GM18499 (cell line): ENCODE measurements at regions not wholly inside any gene's neighbourhood (a gene's known extent, or its start where the extent isn't known, plus 50 kb on each side); places are given as distances from the start of the nearest gene placed in this dataset.
A peak's percentile ranks its signal among the peaks of the same experiment; 100 is the strongest.

Source experiments
- ATAC-seq: cut with Tn5 transposase; IDR thresholded peaks from one replicate; pipeline ENCODE4 v1.9.1; 2021; ENCODE audit warnings: moderate number of reproducible peaks; ENCODE audit not compliant: insufficient read depth, unreplicated experiment

DNA sequence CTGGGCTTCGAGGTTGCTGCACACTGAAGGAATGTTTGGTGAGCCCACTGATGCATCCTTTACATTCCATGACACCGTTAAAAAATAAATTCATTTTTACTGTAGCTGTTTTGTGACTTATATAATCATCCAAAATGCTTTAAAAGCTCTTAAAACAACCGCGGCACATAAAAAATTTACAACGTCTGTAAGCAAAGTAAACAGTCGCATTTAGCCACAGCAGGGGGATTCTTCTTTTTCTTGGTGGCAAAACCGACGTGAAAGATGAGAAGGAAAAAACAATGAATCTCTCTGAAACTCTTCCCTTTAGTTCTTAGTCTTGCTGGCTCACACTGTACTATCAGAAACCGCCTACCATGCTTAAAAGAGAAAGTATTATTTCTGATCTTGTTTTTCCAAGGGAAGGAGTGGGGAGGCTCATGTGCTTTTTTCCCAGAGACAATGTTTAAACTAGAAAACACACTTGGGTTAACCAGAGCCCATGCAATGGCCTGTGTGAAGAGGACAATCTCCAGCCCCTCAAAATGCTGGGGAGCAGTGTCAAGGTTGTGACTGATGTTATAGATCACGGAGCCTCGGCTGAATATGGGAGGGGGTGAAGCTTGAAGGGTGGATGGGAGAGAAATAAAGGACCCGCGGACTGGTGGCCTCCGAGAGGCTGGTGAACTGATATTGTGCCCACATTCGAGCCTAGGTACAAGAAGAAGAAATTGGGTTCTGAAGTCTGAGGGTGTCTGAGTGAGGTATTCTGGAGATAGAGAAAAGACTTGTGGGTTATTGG lies 91.1 kb downstream of the IRF8 start:
- no peak for ATAC-seq

DNA sequence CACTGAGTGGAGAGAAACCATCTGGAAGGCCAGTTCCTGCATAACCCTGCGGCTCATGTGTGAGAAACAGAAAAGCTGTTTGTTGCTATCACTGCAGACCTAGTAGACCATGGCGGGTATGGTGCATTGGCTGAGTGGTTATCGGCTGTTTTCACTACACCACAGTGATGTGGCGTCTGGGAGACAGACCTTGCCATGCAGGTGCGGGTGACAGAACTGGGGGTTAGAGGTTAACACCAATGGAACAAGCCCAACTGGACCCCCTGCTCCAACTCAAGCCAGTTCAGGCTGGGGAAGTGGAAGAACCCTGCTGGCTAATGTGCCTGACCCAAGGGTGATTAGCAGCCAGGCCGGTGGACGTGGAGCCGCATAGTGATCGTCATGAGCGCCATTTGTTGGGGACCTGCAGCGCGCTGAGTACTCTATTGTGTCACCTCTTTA lies 91.9 kb downstream of the IRF8 start:
- no peak for ATAC-seq

GRCh38 chr16:85991425-85991824 lies 92.5 kb downstream of the IRF8 start:
- ATAC-seq, result no peak

DNA sequence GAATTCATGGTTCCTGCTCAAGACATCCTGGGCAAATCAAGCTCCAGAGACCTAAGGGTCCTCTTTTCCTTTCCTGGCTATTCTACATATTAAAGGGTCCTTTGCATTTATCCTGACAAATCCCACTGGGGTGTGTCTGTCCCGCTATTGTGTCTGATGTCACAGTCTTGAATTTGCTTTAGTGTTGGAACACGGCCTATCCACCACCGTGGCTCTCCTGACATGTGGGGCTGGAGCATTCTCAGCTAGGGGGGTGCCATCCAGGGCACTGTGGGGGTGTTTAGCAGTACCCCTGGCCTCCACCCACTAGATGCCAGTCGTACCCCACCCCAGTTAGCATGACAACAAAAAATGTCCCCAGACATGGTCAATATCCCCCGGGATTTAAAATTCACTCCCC lies 92.9 kb downstream of the IRF8 start:
- ATAC-seq, result no peak

DNA sequence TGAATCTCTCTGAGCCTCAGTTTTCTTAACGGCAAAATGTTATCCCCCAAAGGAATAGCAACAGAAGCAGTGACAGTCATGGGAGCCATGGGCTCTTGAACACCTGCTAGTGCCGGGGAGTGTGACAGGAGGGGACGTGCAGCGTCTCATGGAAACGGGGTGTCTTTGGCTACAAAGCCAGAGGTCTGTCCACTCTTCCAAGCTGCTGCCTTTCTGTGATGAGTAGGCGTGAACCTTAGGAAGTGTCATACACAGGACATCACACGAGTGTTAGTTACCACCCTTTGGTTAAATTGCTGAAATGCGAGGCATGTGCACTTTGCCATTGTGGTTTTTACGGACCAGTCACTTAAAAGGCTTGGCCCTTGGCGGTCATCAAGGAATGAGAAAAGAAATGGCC lies 93.4 kb downstream of the IRF8 start:
- no peak for ATAC-seq

DNA sequence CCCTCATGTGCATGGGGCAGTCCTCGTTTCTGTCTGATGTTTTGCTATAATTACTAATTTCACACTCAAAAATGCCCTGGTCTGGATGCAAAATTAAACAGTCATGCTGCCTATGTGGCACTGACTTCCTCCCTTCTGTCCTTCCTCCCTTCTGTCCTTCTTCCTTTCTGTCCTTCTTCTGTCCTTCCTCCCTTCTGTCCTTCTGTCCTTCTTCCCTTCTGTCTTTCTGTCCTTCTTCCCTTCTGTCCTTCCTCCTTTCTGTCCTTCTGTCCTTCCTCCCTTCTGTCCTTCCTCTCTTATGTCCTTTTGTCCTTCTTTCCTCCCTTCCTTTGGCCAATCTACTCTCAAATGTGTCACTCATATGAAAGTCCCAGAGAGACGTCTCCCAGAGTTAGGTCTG lies 93.8 kb downstream of the IRF8 start:
- no peak for ATAC-seq

GRCh38 chr16:85994492-85995490 lies 95.8 kb downstream of the IRF8 start:
- no peak for ATAC-seq

GRCh38 chr16:85995541-85996423 lies 96.8 kb downstream of the IRF8 start:
- ATAC-seq, result no peak

- no peak for ATAC-seq
Observed at GRCh38 chr16:85996843-85997242, 97.9 kb downstream of the IRF8 start.

GRCh38 chr16:85998171-85998867 lies 99.4 kb downstream of the IRF8 start:
- no peak for ATAC-seq

DNA sequence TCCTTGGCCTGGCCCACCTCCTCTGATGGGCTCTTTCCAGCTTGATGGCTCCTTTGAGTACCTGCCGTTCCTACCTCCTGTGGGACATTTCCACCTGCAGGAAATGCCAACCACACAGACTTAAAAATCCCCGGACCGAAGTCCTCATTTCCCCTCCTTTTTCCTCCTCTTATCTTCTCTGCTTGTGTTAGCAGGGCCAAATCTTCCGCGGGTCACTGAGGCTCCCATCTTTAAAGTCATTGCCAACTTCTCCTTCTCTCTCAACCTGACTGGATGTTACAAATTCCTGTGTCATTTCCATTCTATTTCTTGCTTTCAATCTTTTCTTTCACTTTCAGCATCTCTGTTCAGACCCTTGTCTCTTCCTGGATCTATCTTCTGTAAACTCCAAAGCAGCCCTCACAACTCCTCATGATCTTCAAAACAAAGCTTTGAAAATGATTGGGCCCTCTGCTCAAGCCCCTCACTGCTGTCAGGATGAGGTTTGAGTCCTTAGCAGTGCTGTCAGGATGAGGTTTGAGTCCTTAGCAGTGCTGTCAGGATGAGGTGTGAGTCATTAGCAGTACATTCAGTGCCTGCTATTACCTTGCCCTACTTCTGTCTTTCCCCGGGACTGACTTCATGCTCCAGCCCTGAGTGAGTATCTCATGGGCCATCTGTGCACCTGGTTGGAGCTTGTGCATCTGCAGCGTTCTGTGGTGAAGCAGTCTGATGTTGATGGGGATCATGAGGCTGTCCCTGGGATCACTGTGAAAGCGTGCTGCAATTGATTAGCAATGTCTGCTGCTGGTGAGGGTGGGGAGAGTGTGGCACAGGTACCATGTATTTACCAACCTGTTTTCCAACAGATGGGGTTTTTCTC lies 100.1 kb downstream of the IRF8 start:
- ATAC-seq, result no peak

- no peak for ATAC-seq
Observed at GRCh38 chr16:85999778-86000177, 100.8 kb downstream of the IRF8 start.

DNA sequence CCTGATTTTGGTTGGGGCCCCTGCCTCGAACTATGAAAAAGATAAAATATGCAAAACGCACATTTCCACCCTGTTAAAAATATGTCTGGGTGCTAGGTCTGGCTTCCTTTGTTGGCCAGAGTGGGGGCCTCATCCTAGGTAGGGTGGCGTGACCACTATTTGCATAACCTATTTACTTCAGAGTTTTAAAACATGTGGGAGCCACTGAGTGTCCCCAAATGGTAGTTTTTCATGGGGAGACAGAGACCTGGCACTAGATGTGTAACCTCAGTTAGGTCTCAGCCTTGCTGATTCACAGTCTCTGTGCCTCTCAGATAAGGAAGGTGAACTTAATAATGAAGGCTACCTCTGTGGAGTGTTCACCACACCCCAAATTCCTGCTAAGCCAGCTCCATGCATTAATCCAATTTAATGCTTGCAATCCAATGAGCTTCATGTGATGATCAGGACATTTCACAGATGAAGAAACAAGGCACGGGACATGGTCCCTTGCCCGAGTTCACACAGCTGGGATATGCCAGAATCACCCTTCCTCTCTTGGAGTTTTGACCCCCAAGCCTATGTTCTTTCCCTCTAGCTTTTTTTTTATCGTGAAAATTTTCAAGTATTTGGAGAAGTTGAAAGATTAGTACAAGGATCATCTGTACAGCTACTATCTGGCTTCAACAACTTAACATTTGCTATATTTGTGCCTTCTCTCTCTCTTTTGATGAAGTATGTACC lies 103.4 kb downstream of the IRF8 start:
- ATAC-seq, result peak; percentile 49

DNA sequence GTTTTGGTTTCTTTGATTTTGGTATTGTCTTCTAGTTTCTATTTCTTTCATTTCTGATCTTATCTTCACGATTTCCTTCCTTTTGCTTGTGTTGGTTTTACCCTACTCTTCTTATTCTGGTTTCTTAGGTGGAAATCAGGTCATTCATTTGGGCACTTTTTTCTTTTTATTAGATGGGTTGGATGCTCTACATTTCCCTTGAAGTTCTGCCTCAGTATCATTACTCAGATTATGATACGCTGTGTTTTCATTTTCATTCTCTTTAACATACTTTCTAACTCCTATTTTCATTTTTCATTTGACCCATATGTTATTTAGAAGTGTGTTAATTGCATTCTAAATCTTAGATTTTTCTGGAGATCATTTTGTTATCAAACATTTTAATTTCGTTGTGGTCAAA lies 108.6 kb downstream of the IRF8 start:
- no peak for ATAC-seq

- no peak for ATAC-seq
Observed at GRCh38 chr16:86010680-86011141, 111.7 kb downstream of the IRF8 start.

DNA sequence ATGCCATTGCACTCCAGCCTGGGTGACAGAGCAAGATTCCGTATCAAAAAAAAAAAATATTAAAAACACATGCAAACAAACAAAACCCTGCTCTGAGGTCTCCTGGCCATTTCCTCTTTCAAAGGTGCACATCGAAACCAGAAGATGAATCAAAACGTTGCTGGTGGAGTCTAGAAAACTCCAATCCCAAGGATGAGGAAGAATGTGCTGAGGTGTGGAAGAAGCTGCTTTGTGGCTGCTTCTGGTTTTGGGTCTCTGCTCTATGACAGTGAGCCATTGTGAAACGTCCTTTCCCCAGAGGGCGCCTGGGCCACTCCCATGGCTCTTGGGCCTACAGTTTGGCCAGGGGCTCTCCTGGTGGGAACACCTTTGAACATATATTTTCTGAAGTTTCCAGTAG lies 112.6 kb downstream of the IRF8 start:
- ATAC-seq, result no peak

GRCh38 chr16:86012221-86012620 lies 113.3 kb downstream of the IRF8 start:
- ATAC-seq, result no peak

DNA sequence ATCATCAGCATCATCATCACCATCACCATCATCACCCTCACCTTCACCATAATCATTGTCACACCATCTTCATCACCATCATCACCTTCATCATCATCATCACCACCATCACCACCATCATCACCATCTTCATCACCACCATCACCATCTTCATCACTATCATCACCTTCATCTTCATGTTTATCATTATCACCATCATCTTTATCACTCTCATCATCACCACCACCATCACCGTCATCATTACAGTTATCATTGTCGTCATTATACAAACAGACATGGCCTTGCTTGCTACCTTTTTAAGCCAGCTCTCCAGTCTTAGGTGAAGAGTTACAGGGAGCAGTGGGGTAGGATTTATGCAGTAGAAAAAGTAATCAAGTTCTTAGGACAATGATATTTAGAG lies 114.9 kb downstream of the IRF8 start:
- ATAC-seq, result no peak
